Muscle of arm (tissue), 1 donor: ENCODE measurements at regions not wholly inside any gene's neighbourhood (a gene's known extent, or its start where the extent isn't known, plus 50 kb on each side); places are given as distances from the start of the nearest gene placed in this dataset.
"Not testable (repeated sequence)": the region's sequence is repeated elsewhere in the genome, so short reads cannot be mapped to it uniquely, and the experiment has no call there.

Experiments used
- DNase-seq: peaks from one replicate; pipeline ENCODE4 v3.0.0-alpha.2; 2013

GRCh38 chr9:108803428-108804065 is 52.2 kb downstream of the ACTL7B start:
- DNase-seq = no peak

- DNase-seq = no peak
Measured at GRCh38 chr9:108802967-108803366, 52.8 kb downstream of the ACTL7B start.

- DNase-seq = no peak
Measured at GRCh38 chr9:108801949-108802348, 53.8 kb downstream of the ACTL7B start.

- DNase-seq = no peak
Measured at GRCh38 chr9:108800632-108801099, 55.1 kb downstream of the ACTL7B start.

GRCh38 chr9:108793573-108793972 is 62.2 kb downstream of the ACTL7B start:
- no peak for DNase-seq

- no peak for DNase-seq
Measured at GRCh38 chr9:108789742-108790141, 66.0 kb downstream of the ACTL7B start.

- DNase-seq = no peak
Measured at GRCh38 chr9:108787690-108788048, 68.1 kb downstream of the ACTL7B start.

GRCh38 chr9:108786901-108787689 is 68.7 kb downstream of the ACTL7B start:
- DNase-seq = no peak

- no peak for DNase-seq
Measured at GRCh38 chr9:108786322-108786721, 69.5 kb downstream of the ACTL7B start.

- DNase-seq = no peak
Measured at GRCh38 chr9:108784998-108785397, 70.8 kb downstream of the ACTL7B start.

GRCh38 chr9:108783731-108784495 is 71.9 kb downstream of the ACTL7B start:
- peak; percentile 65 for DNase-seq

- DNase-seq = peak; percentile 54
Measured at GRCh38 chr9:108783326-108783725, 72.5 kb downstream of the ACTL7B start.

GRCh38 chr9:108780942-108781734 is 74.6 kb downstream of the ACTL7B start:
- DNase-seq = no peak

- DNase-seq = no peak
Measured at GRCh38 chr9:108779551-108780325, 76.0 kb downstream of the ACTL7B start.

GRCh38 chr9:108776920-108777639 is 78.7 kb downstream of the ACTL7B start:
- no peak for DNase-seq

GRCh38 chr9:108775901-108776306 is 79.9 kb downstream of the ACTL7B start:
- DNase-seq = peak; percentile 53

GRCh38 chr9:108774088-108774487 is 81.7 kb downstream of the ACTL7B start:
- DNase-seq = not testable (repeated sequence)

GRCh38 chr9:108772301-108772894 is 83.4 kb downstream of the ACTL7B start:
- DNase-seq = no peak

GRCh38 chr9:108768744-108769143 is 87.0 kb downstream of the ACTL7B start:
- DNase-seq = no peak

GRCh38 chr9:108766626-108767161 is 89.1 kb downstream of the ACTL7B start:
- no peak for DNase-seq
